Iris pigment epithelial cell (primary cell): ENCODE measurements at regions not wholly inside any gene's neighbourhood (a gene's known extent, or its start where the extent isn't known, plus 50 kb on each side); places are given as distances from the start of the nearest gene placed in this dataset.

Experiments used
- DNase-seq: peaks from one replicate; pipeline ENCODE4 v3.0.0-alpha.2; 2011; ENCODE audit warnings: low read depth

DNA sequence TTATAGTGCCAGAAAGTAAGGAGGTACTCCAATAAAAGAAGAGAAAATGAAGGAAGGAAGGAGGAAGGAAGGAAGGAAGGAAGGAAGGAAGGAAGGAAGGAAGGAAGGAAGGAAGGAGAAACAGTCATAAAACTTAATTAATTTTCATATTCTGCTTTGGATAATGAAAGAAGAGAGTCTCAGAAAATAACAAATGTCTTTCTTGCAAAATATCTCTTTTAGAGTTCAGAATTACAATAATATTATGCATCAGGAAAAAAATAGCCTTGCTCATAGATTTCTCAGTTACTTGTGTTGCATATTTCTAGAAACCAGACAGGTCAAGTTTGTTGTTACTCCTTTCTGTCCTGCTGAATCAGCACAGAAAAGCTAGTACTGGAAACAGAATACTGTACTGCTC lies 130.1 kb upstream of the DKK2 start:
- DNase-seq = no peak

GRCh38 chr4:107164962-107165475 lies 128.9 kb upstream of the DKK2 start:
- no peak for DNase-seq

- DNase-seq = no peak
Measured at GRCh38 chr4:107156443-107156842, 120.3 kb upstream of the DKK2 start.

- DNase-seq = no peak
Measured at GRCh38 chr4:107155366-107155765, 119.3 kb upstream of the DKK2 start.

DNA sequence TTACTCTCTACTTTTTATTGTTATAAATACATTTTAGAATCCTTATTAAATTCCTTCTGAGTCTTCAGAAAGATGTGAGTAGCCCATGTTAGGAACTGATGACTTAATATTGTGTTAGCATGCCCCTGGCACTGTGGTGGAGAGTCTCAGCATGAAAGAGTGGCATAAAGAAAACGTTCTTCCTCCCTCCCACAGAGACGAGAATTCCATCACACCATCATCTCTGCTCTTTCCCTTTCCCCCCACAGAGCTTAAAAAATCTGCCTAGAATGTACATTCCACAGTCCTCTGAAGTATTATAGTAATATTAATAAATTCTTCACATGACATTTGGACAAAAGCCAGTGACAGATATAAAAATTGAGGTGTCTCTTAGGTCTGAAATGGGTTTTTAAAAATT lies 117.8 kb upstream of the DKK2 start:
- DNase-seq = peak; percentile 28

DNA sequence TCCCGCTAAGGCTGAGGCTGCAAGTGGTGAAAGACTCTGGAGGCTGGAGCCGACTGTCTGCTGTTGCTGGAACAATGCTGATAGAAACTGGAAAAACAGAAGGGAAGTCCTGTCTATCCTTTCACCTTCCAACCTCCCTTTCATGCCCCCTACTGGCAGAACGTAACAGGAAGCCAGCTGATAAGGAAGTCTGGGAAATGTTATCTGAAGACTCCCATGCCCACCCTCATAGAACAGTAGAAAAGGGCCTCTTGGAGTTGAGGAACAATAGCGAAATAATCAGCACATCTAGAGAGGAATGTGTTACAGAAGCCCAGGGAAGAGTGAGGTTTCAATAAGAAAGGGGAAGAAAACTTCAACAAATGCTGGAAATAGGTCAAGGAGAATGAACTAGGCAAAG lies 117.1 kb upstream of the DKK2 start:
- DNase-seq = no peak

DNA sequence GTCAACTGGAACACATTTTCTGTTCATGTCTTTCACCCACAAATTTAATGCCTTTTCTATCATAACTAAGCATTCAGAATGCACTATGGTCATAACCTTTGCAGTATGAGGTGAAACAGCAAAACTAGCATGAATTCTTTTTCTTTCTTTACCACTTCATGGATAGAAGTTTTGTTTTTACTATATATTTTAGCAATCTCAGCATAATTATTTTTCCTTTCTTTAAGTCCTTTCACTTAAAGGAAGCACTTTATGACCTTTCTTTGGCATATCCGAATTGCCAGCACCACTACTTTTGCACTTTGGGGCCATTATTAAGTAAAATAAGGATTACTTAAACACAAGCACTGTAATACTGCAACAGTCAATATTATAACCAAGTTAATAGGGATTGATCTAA lies 115.1 kb upstream of the DKK2 start:
- no peak for DNase-seq

DNA sequence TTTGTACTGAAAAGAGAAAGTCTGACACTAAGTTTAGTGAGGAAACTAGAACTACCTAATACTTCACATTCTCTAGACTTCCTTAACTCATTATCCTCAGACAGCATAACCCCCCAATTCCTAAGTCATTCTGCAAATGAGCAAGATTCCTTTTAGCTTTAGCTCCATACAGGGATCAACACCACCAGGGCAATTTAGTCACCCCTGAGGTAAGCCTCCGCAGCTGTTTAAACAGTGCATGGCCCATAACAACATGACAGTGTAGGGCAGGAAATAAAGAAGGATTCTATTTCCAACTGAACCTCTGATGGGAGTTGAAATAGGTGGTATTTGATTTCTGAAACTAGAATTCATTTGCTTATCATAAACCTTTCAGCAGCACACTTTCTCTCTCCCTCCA lies 112.8 kb upstream of the DKK2 start:
- DNase-seq = peak; percentile 56

- DNase-seq = no peak
Measured at GRCh38 chr4:107147873-107148272, 111.8 kb upstream of the DKK2 start.

- no peak for DNase-seq
Measured at GRCh38 chr4:107138433-107138832, 102.3 kb upstream of the DKK2 start.

DNA sequence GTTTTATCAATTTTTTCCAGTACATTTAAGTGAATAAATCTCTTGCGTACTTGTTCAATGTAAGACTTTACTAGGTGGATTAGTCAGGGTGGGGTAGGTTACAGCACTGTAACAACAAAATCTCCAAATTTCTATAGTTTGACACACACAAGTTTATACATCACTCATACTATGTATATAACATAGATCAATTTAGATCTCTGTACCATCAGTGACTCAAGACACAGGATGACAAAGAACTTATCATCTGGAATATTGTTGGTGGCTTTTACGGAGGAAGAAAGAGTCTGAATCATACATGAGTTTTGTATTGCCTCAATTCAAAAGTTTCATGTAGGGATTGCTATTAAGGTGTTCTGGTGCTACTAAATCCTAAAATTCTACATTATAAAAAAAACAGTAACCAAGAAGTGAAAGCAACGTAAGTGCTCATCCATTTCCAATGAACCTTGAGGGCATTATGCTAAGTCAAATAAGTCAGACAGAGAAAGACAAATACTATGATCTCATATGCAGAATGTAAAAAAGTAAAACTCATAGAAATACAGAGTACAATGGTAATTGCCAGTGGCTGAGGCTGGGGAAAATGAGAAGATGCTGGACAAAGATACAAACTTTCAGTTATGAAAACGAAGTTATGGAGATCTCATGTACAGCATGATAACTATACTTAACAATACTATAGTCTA lies 98.0 kb upstream of the DKK2 start:
- DNase-seq = no peak

GRCh38 chr4:107131295-107131694 lies 95.2 kb upstream of the DKK2 start:
- peak; percentile 80 for DNase-seq

- DNase-seq = peak; percentile 63
Measured at GRCh38 chr4:107130157-107130556, 94.0 kb upstream of the DKK2 start.

DNA sequence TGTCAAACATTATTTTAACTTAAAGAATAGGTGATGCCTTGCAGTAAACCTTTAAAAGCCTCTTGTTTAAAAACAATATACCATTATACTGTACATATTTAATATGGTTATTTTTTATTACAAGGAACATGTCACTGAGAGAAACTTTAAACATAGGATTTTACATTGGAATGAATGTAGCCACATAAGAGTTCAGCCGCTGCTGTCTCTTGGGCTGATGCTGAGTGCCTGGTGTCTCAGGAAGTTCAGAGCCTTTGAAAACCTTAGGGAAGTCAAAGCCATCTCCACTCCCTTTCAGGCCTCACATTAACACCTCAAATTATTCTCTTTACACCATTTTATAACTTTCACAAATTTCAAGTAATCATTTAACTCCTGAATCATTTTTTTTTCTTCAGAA lies 93.5 kb upstream of the DKK2 start:
- DNase-seq = no peak

DNA sequence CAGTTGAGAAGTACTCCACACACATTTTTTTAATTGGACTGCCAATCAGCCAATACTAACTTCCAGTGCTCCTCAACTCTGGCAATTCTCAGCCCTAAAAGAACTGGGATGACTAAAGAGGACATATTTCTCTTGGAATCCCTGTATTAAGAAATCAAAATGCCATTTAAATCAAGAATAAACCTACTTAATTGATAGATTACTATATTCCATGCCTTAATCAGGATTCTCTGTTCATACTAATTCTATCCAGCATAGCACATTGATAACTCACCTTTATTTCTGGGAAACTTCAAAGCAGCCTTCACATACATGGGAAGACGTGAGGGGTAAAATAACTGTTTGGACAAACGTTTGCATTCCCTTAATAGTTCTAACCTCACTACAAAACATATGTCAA lies 93.0 kb upstream of the DKK2 start:
- no peak for DNase-seq

GRCh38 chr4:107128116-107128515 lies 92.0 kb upstream of the DKK2 start:
- peak; percentile 25 for DNase-seq

DNA sequence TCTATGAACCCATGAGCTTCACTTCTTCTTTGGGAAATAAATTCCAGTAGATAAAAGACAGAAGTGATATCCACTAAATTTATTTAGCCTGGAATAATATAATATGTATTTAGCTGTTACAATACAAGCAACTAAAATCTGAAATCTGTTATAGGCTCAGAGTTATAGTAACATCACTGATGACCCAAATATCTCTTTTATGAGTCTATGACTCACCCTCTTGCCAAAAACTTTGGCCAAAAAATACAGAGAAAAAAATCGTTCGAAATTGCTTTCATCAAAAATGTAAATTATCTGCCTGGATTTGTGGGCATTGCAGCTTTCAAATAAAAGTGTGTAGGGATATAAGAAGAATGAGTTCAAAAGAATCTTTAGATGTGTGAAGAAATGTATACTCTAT lies 89.4 kb upstream of the DKK2 start:
- peak; percentile 32 for DNase-seq

GRCh38 chr4:107122736-107123135 lies 86.6 kb upstream of the DKK2 start:
- no peak for DNase-seq

GRCh38 chr4:107120661-107121060 lies 84.5 kb upstream of the DKK2 start:
- peak; percentile 36 for DNase-seq

DNA sequence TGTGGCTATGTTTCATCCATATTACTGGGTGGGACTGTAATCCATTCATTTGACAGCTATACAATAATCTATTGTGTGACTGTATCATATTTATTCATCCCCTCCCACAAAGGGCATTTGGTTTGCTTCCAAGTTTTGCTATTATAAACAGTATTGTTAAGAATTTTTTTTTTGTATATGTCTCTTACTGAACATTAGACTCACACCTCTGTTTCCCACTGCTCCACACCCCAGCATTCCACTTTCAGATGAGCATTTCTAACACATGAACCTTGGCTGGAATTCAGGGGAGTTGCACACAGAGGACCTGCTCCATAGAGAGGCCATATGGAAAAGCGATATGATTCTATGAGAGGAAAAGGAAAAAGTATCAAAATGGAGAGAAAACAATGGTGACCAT lies 81.6 kb upstream of the DKK2 start:
- no peak for DNase-seq

GRCh38 chr4:107115185-107115847 lies 79.2 kb upstream of the DKK2 start:
- DNase-seq = peak; percentile 86

- no peak for DNase-seq
Measured at GRCh38 chr4:107114059-107114458, 77.9 kb upstream of the DKK2 start.

DNA sequence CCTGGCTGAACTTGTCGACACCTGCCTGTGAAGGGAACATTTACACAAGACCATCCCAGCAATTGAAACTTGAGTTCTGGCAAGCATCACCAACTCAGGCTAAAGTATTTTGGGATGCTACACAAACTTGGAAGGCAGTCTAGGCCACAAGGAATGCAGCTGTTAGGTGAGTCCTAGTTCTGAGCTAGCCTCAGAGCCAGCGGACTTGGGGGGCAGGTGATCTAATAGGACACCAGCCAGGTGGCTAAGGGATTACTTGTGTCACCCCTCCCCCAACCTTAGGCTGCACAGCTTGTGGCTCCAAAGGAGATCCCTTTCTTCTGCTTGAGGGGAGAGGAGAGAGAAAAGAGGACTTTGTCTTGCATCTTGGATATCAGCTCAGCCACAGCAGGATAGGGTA lies 62.3 kb upstream of the DKK2 start:
- no peak for DNase-seq

- peak; percentile 36 for DNase-seq
Measured at GRCh38 chr4:107094976-107095375, 58.9 kb upstream of the DKK2 start.
